ENCODE measurements at regions not wholly inside any gene's neighbourhood (a gene's known extent, or its start where the extent isn't known, plus 50 kb on each side); places are given as distances from the start of the nearest gene placed in this dataset.
A peak's percentile ranks its signal among the peaks of the same experiment; 100 is the strongest.

GRCh38 chr16:9599415-9600120 is 508.1 kb downstream of the HAPSTR1 start:
- DNase-seq = no peak

- DNase-seq = no peak
Observed at GRCh38 chr16:9602189-9602588, 510.7 kb downstream of the HAPSTR1 start.

- no peak for DNase-seq
Observed at GRCh38 chr16:9603316-9603715, 511.9 kb downstream of the HAPSTR1 start.

GRCh38 chr16:9607515-9608230 is 516.2 kb downstream of the HAPSTR1 start:
- DNase-seq = no peak

- DNase-seq = no peak
Observed at GRCh38 chr16:9610727-9611126, 519.3 kb downstream of the HAPSTR1 start.

GRCh38 chr16:9612267-9612666 is 520.8 kb downstream of the HAPSTR1 start:
- no peak for DNase-seq

GRCh38 chr16:9614389-9614788 is 522.9 kb downstream of the HAPSTR1 start:
- DNase-seq = no peak

- no peak for DNase-seq
Observed at GRCh38 chr16:9622268-9622667, 530.8 kb downstream of the HAPSTR1 start.

- peak; percentile 4 for DNase-seq
Observed at GRCh38 chr16:9625122-9625521, 533.7 kb downstream of the HAPSTR1 start.

GRCh38 chr16:9627427-9627826 is 536.0 kb downstream of the HAPSTR1 start:
- DNase-seq = no peak

- DNase-seq = no peak
Observed at GRCh38 chr16:9630119-9630518, 538.7 kb downstream of the HAPSTR1 start.

- no peak for DNase-seq
Observed at GRCh38 chr16:9630985-9631384, 539.5 kb downstream of the HAPSTR1 start.

- DNase-seq = no peak
Observed at GRCh38 chr16:9633844-9634243, 542.4 kb downstream of the HAPSTR1 start.

GRCh38 chr16:9635150-9635720 is 543.8 kb downstream of the HAPSTR1 start:
- peak; percentile 7 for DNase-seq

- DNase-seq = no peak
Observed at GRCh38 chr16:9644258-9644657, 538.0 kb downstream of the GRIN2A start.

- DNase-seq = no peak
Observed at GRCh38 chr16:9645911-9646310, 536.3 kb downstream of the GRIN2A start.

GRCh38 chr16:9647981-9648701 is 534.1 kb downstream of the GRIN2A start:
- no peak for DNase-seq

GRCh38 chr16:9650284-9650683 is 531.9 kb downstream of the GRIN2A start:
- no peak for DNase-seq

GRCh38 chr16:9655051-9655450 is 527.2 kb downstream of the GRIN2A start:
- no peak for DNase-seq

GRCh38 chr16:9657641-9658040 is 524.6 kb downstream of the GRIN2A start:
- DNase-seq = no peak

GRCh38 chr16:9658164-9658563 is 524.1 kb downstream of the GRIN2A start:
- DNase-seq = no peak

- no peak for DNase-seq
Observed at GRCh38 chr16:9658586-9658985, 523.6 kb downstream of the GRIN2A start.

GRCh38 chr16:9660898-9661297 is 521.3 kb downstream of the GRIN2A start:
- DNase-seq = no peak
